Chondrocyte (in vitro differentiated cells): ENCODE measurements at regions not wholly inside any gene's neighbourhood (a gene's known extent, or its start where the extent isn't known, plus 50 kb on each side); places are given as distances from the start of the nearest gene placed in this dataset.

ENCODE experiments used
- DNase-seq: peaks from one replicate; pipeline ENCODE4 v3.0.0; 2021; ENCODE audit warnings: mixed read lengths, low spot score
- H3K27ac Mint-ChIP-seq: one replicate; pipeline ENCODE4 v1.8.0; 2021; ENCODE audit warnings: mild to moderate bottlenecking, moderate library complexity, mixed read lengths; ENCODE audit not compliant: unreplicated experiment
- H3K27me3 Mint-ChIP-seq: 2 replicates; pipeline ENCODE4 v1.8.0; 2021; ENCODE audit warnings: low read depth, mixed read lengths
- H3K36me3 Mint-ChIP-seq: 2 replicates; pipeline ENCODE4 v1.8.0; 2021; ENCODE audit warnings: low read depth, mixed read lengths
- H3K4me1 Mint-ChIP-seq: 2 replicates; pipeline ENCODE4 v1.8.0; 2021; ENCODE audit warnings: low read depth, mild to moderate bottlenecking, mixed read lengths
- H3K4me3 Mint-ChIP-seq: one replicate; pipeline ENCODE4 v1.8.0; 2021; ENCODE audit warnings: mild to moderate bottlenecking, moderate library complexity, mixed read lengths; ENCODE audit not compliant: unreplicated experiment
- H3K9me3 Mint-ChIP-seq: 2 replicates; pipeline ENCODE4 v1.8.0; 2021; ENCODE audit warnings: low read depth, mixed read lengths
- CTCF ChIP-seq: fragments of 200-600 bp; sonication (generic); IDR thresholded peaks from 2 replicates; pipeline ENCODE4 v1.5.0; 2021; ENCODE audit warnings: antibody characterized with exemption, mild to moderate bottlenecking, moderate library complexity

GRCh38 chr6:3520281-3521230 lies 63.7 kb upstream of the SLC22A23 start:
- no peak for TF ChIP-seq CTCF
- Mint-ChIP-seq H3K27me3 (no peaks in the 10 kb centered on the region), H3K36me3 (peaks cover 2% of the 10 kb centered on the region), H3K4me3 (peak overlapping the region; percentile 7), H3K9me3 (peaks cover 6% of the 10 kb centered on the region), H3K27ac (peak overlapping the region; percentile 98), H3K4me1 (peaks cover 73% of the 10 kb centered on the region)
- no peak for DNase-seq

- H3K4me1 Mint-ChIP-seq = peaks cover 61% of the 10 kb centered on the region
- DNase-seq = no peak
- H3K36me3 Mint-ChIP-seq = peaks cover 2% of the 10 kb centered on the region
- H3K27me3 Mint-ChIP-seq = no peaks in the 10 kb centered on the region
- H3K9me3 Mint-ChIP-seq = peaks cover 6% of the 10 kb centered on the region
- H3K27ac Mint-ChIP-seq = peak overlapping the region; percentile 99
- no peak for TF ChIP-seq CTCF
- H3K4me3 Mint-ChIP-seq = peak overlapping the region; percentile 6
Measured at GRCh38 chr6:3518356-3519190, 61.7 kb upstream of the SLC22A23 start.

- TF ChIP-seq CTCF = no peak
- no peak for DNase-seq
- H3K27ac Mint-ChIP-seq = peak overlapping the region; percentile 99
- H3K9me3 Mint-ChIP-seq = peaks cover 6% of the 10 kb centered on the region
- H3K4me1 Mint-ChIP-seq = peaks cover 49% of the 10 kb centered on the region
- H3K4me3 Mint-ChIP-seq = no peak overlapping the region
- no peaks in the 10 kb centered on the region for H3K27me3 Mint-ChIP-seq
- H3K36me3 Mint-ChIP-seq = peaks cover 2% of the 10 kb centered on the region
Measured at GRCh38 chr6:3517350-3517749, 60.5 kb upstream of the SLC22A23 start.

- peaks cover 37% of the 10 kb centered on the region for H3K4me1 Mint-ChIP-seq
- H3K9me3 Mint-ChIP-seq = peaks cover 6% of the 10 kb centered on the region
- peaks cover 2% of the 10 kb centered on the region for H3K36me3 Mint-ChIP-seq
- H3K27ac Mint-ChIP-seq = no peak overlapping the region
- no peak overlapping the region for H3K4me3 Mint-ChIP-seq
- DNase-seq = no peak
- H3K27me3 Mint-ChIP-seq = no peaks in the 10 kb centered on the region
- no peak for TF ChIP-seq CTCF
Measured at GRCh38 chr6:3516092-3516491, 59.2 kb upstream of the SLC22A23 start.

- H3K9me3 Mint-ChIP-seq = peaks cover 6% of the 10 kb centered on the region
- H3K4me1 Mint-ChIP-seq = peaks cover 32% of the 10 kb centered on the region
- H3K36me3 Mint-ChIP-seq = peaks cover 2% of the 10 kb centered on the region
Measured at GRCh38 chr6:3515669-3516068, 58.8 kb upstream of the SLC22A23 start.

More at GRCh38 chr6:3515669-3516068, 58.8 kb upstream of the SLC22A23 start:
- no peak overlapping the region for H3K4me3 Mint-ChIP-seq
- H3K27ac Mint-ChIP-seq = no peak overlapping the region
- no peak for DNase-seq
- TF ChIP-seq CTCF = no peak
- H3K27me3 Mint-ChIP-seq = no peaks in the 10 kb centered on the region
